Glomerular endothelial cell (primary cell): ENCODE measurements at regions not wholly inside any gene's neighbourhood (a gene's known extent, or its start where the extent isn't known, plus 50 kb on each side); places are given as distances from the start of the nearest gene placed in this dataset.
"Not testable (repeated sequence)": the region's sequence is repeated elsewhere in the genome, so short reads cannot be mapped to it uniquely, and the experiment has no call there.

Experiments used
- DNase-seq: peaks from one replicate; pipeline ENCODE4 v3.0.0-alpha.2; 2011; ENCODE audit warnings: low read depth, low spot score; ENCODE audit errors: extremely low read depth

GRCh38 chr16:88145824-88146405 lies 194.7 kb downstream of the BANP start:
- DNase-seq, result not testable (repeated sequence)

GRCh38 chr16:88148078-88148477 lies 196.8 kb downstream of the BANP start:
- not testable (repeated sequence) for DNase-seq

- DNase-seq, result not testable (repeated sequence)
Observed at GRCh38 chr16:88148682-88149081, 197.4 kb downstream of the BANP start.

GRCh38 chr16:88149158-88149603 lies 197.9 kb downstream of the BANP start:
- DNase-seq, result not testable (repeated sequence)

- not testable (repeated sequence) for DNase-seq
Observed at GRCh38 chr16:88149663-88150062, 198.4 kb downstream of the BANP start.

- DNase-seq, result not testable (repeated sequence)
Observed at GRCh38 chr16:88150456-88151128, 199.4 kb downstream of the BANP start.

GRCh38 chr16:88151129-88151499 lies 199.9 kb downstream of the BANP start:
- not testable (repeated sequence) for DNase-seq

GRCh38 chr16:88151859-88152843 lies 200.9 kb downstream of the BANP start:
- DNase-seq, result not testable (repeated sequence)

GRCh38 chr16:88152879-88153278 lies 201.6 kb downstream of the BANP start:
- not testable (repeated sequence) for DNase-seq

- not testable (repeated sequence) for DNase-seq
Observed at GRCh38 chr16:88153516-88153915, 202.3 kb downstream of the BANP start.

GRCh38 chr16:88154886-88155285 lies 203.7 kb downstream of the BANP start:
- not testable (repeated sequence) for DNase-seq

GRCh38 chr16:88155681-88156080 lies 204.4 kb downstream of the BANP start:
- not testable (repeated sequence) for DNase-seq

- DNase-seq, result not testable (repeated sequence)
Observed at GRCh38 chr16:88156640-88157283, 205.5 kb downstream of the BANP start.

GRCh38 chr16:88157686-88158085 lies 206.5 kb downstream of the BANP start:
- DNase-seq, result not testable (repeated sequence)

- DNase-seq, result not testable (repeated sequence)
Observed at GRCh38 chr16:88158256-88159045, 207.2 kb downstream of the BANP start.

GRCh38 chr16:88159046-88159896 lies 208.0 kb downstream of the BANP start:
- not testable (repeated sequence) for DNase-seq

GRCh38 chr16:88159897-88160335 lies 208.7 kb downstream of the BANP start:
- DNase-seq, result not testable (repeated sequence)

- DNase-seq, result not testable (repeated sequence)
Observed at GRCh38 chr16:88161191-88161590, 210.0 kb downstream of the BANP start.
